ENCODE measurements at regions not wholly inside any gene's neighbourhood (a gene's known extent, or its start where the extent isn't known, plus 50 kb on each side); places are given as distances from the start of the nearest gene placed in this dataset.

DNA sequence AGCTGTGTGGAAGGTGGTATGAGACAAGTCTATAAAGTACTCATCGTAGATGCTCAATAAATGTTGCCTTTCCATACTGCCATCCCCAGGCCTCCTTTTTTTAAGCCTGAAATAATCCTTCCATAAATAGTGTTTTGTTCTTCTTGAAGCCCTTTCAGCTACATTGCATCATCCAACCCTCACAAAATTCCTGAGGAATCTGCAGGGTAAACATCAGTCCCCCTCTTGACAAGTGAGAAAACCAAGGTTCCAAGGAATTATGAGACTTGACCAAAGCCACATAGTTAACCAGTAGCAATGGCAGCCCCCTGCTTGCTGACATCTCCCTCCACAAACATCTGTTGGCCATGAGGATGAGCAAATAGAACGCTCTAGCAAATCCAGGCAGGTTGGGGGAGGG is 89.7 kb upstream of the CCL1 start:
- WGBS (ENCODE audit: extremely low coverage, insufficient read length, low lambda C conversion rate), result no CpG with 5 or more reads among the region's 2 CpGs
- Histone ChIP-seq H2AFZ (ENCODE audit: low read length) (no peak overlapping the region), H3K18ac (ENCODE audit: insufficient read length, low read depth, low read length) (no peak overlapping the region)

More for the DNA sequence above, 89.7 kb upstream of the CCL1 start:
- Histone ChIP-seq H3K56ac (ENCODE audit: insufficient read length, low read depth, low read length) (no peak overlapping the region), H3K79me2 (ENCODE audit: insufficient read depth, low read length) (no peaks in the 10 kb centered on the region), H4K20me1 (ENCODE audit: control insufficient read depth, insufficient read depth, insufficient read length) (no peaks in the 10 kb centered on the region), H3K23ac (ENCODE audit: insufficient read length, low read depth, low read length) (no peak overlapping the region), H2AK5ac (ENCODE audit: insufficient read length, low read length) (no peak overlapping the region), H3T11ph (ENCODE audit: low read length) (no peak overlapping the region), H4K91ac (ENCODE audit: insufficient read length, low read depth, low read length) (no peak overlapping the region), H4K5ac (ENCODE audit: insufficient read length, low read depth, low read length) (no peak overlapping the region), H3K9ac (ENCODE audit: extremely low read depth, insufficient read length, low read length) (no peak overlapping the region), H2BK15ac (ENCODE audit: low read depth, low read length) (no peak overlapping the region), H3K23me2 (ENCODE audit: insufficient read length, low read depth, low read length, poor library complexity, severe bottlenecking) (no peaks in the 10 kb centered on the region), H3K14ac (ENCODE audit: insufficient read depth, low read length) (no peak overlapping the region), H3K79me1 (ENCODE audit: insufficient read depth, low read depth, low read length, poor library complexity, severe bottlenecking) (no peaks in the 10 kb centered on the region), H3K9me3 (ENCODE audit: control insufficient read depth, low read depth, low read length) (no peaks in the 10 kb centered on the region), H3K4me1 (ENCODE audit: insufficient read depth, low read length) (no peaks in the 10 kb centered on the region), H4K8ac (replicated peaks; ENCODE audit: insufficient read length, low read depth, low read length) (no peak overlapping the region), H3K4me2 (ENCODE audit: insufficient read depth, insufficient read length, low read length) (no peak overlapping the region), H3K27me3 (ENCODE audit: insufficient read depth, low read length) (no peaks in the 10 kb centered on the region), H2BK20ac (ENCODE audit: low read depth, low read length, poor library complexity, severe bottlenecking) (no peak overlapping the region), H3K27ac (ENCODE audit: insufficient read length, low read depth, low read length) (no peak overlapping the region), H2BK12ac (ENCODE audit: insufficient read length, low read depth, low read length) (no peak overlapping the region), H3K4ac (ENCODE audit: low read depth, low read length) (no peak overlapping the region), H2BK5ac (ENCODE audit: insufficient read length, low read length) (no peak overlapping the region), H2BK120ac (ENCODE audit: low read depth, low read length, poor library complexity, severe bottlenecking) (no peak overlapping the region)
- Mint-ChIP-seq H3K27me3 (ENCODE audit: low read depth) (peaks cover 15% of the 10 kb centered on the region), H3K36me3 (ENCODE audit: insufficient read depth in 1 of 3, low read depth in 3 of 3) (no peaks in the 10 kb centered on the region), H3K4me1 (peaks cover 3 to 6% of the 10 kb centered on the region in 2 experiments; a peak in 3 of 4 replicates), H3K4me3 (no peak overlapping the region), H3K27ac (no peak overlapping the region; a peak in 1 of 7 replicates), H3K9me3 (no peaks in the 10 kb centered on the region)
- DNase-seq, result no peak
- TF ChIP-seq, protein P1, sequence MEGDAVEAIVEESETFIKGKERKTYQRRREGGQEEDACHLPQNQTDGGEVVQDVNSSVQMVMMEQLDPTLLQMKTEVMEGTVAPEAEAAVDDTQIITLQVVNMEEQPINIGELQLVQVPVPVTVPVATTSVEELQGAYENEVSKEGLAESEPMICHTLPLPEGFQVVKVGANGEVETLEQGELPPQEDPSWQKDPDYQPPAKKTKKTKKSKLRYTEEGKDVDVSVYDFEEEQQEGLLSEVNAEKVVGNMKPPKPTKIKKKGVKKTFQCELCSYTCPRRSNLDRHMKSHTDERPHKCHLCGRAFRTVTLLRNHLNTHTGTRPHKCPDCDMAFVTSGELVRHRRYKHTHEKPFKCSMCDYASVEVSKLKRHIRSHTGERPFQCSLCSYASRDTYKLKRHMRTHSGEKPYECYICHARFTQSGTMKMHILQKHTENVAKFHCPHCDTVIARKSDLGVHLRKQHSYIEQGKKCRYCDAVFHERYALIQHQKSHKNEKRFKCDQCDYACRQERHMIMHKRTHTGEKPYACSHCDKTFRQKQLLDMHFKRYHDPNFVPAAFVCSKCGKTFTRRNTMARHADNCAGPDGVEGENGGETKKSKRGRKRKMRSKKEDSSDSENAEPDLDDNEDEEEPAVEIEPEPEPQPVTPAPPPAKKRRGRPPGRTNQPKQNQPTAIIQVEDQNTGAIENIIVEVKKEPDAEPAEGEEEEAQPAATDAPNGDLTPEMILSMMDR (conservative IDR thresholded peaks at IDR 0.05), result no peak
